ENCODE measurements at regions not wholly inside any gene's neighbourhood (a gene's known extent, or its start where the extent isn't known, plus 50 kb on each side); places are given as distances from the start of the nearest gene placed in this dataset.

DNA sequence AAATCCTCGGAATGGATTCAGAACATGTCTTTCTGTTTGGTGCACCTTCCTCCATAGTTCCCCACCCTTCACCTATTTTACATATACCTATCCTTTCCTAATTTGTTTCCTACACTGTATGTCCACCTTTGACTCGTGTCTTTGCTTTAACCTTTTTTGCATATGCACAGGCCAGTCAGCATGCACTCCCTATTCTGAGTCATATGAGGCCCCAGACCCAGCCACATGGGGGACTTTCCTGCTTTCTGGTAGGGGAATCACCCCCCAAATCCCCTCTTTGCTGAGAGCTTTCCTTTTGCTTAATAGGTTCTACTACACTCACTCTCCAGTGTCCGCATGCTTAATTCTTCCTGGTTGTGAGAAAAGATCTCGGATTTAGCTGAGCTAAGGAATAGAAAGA, 393.8 kb upstream of the IMPG1 start:
- 2% methylated on average over 4 of the region's 4 CpGs for WGBS (ENCODE audit: low lambda C conversion rate)

More for the DNA sequence above, 393.8 kb upstream of the IMPG1 start:
- Histone ChIP-seq H3K4me1 (ENCODE audit: insufficient read depth, low read length) (no peaks in the 10 kb centered on the region), H3K4me3 (replicated peaks in 1 of 3; ENCODE audit: insufficient read depth in 1 of 3, low read depth in 2 of 3, low read length in 3 of 3) (no peak overlapping the region), H3K27ac (ENCODE audit: extremely low read length, insufficient read depth, low read length) (no peak overlapping the region), H3K4me2 (ENCODE audit: low read depth, low read length) (no peak overlapping the region), H2AFZ (ENCODE audit: low read length) (no peak overlapping the region), H3K9ac (ENCODE audit: insufficient read depth, low read depth, low read length) (no peak overlapping the region), H3K9me3 (ENCODE audit: low read length) (no peaks in the 10 kb centered on the region), H3K79me2 (ENCODE audit: insufficient read depth, low read length) (no peaks in the 10 kb centered on the region), H4K20me1 (ENCODE audit: insufficient read depth, low read length) (no peaks in the 10 kb centered on the region), H3K36me3 (replicated peaks in 1 of 2; ENCODE audit: control insufficient read depth in 1 of 2, insufficient read depth in 2 of 2, low read length in 2 of 2) (no peaks in the 10 kb centered on the region), H3K27me3 (ENCODE audit: control insufficient read depth in 1 of 2, insufficient read depth in 2 of 2, low read length in 2 of 2) (no peaks in the 10 kb centered on the region; a peak in 1 of 5 replicates)
- no peak for TF ChIP-seq JUND (CRISPR knock-in tag; IDR thresholded peaks at IDR 0.05)
- TF ChIP-seq ZNF282 (IDR thresholded peaks at IDR 0.05; ENCODE audit: partially characterized antibody): no peak
- TF ChIP-seq, protein P1, sequence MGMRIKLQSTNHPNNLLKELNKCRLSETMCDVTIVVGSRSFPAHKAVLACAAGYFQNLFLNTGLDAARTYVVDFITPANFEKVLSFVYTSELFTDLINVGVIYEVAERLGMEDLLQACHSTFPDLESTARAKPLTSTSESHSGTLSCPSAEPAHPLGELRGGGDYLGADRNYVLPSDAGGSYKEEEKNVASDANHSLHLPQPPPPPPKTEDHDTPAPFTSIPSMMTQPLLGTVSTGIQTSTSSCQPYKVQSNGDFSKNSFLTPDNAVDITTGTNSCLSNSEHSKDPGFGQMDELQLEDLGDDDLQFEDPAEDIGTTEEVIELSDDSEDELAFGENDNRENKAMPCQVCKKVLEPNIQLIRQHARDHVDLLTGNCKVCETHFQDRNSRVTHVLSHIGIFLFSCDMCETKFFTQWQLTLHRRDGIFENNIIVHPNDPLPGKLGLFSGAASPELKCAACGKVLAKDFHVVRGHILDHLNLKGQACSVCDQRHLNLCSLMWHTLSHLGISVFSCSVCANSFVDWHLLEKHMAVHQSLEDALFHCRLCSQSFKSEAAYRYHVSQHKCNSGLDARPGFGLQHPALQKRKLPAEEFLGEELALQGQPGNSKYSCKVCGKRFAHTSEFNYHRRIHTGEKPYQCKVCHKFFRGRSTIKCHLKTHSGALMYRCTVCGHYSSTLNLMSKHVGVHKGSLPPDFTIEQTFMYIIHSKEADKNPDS (CRISPR knock-in tag; IDR thresholded peaks at IDR 0.05): no peak
- no peak for TF ChIP-seq ZNF530 (CRISPR knock-in tag; IDR thresholded peaks at IDR 0.05; ENCODE audit: low read depth)
- no peak for TF ChIP-seq ATAD3A (CRISPR knock-in tag; IDR thresholded peaks at IDR 0.05)
- TF ChIP-seq ZNF20 (CRISPR knock-in tag; IDR thresholded peaks at IDR 0.05): no peak
- no peak for TF ChIP-seq ZNF879 (CRISPR knock-in tag; IDR thresholded peaks at IDR 0.05)
- no peak for TF ChIP-seq EHMT2 (IDR thresholded peaks at IDR 0.05; ENCODE audit: borderline replicate concordance, low read depth, low read length)
- TF ChIP-seq MAFG (CRISPR knock-in tag; IDR thresholded peaks at IDR 0.05): no peak
- TF ChIP-seq ZBTB21 (CRISPR knock-in tag; IDR thresholded peaks at IDR 0.05): no peak
- TF ChIP-seq ZNF577 (CRISPR knock-in tag; IDR thresholded peaks at IDR 0.05; ENCODE audit: borderline replicate concordance, low read depth): no peak
- TF ChIP-seq ZKSCAN1 (IDR thresholded peaks at IDR 0.05; ENCODE audit: low read length): no peak
- no peak for TF ChIP-seq ZNF782 (CRISPR knock-in tag; IDR thresholded peaks at IDR 0.05; ENCODE audit: borderline replicate concordance)
- no peak for TF ChIP-seq CENPT (CRISPR knock-in tag; IDR thresholded peaks at IDR 0.05; ENCODE audit: low read depth)
- no peak for TF ChIP-seq POGZ (CRISPR knock-in tag; IDR thresholded peaks at IDR 0.05)
- no peak for TF ChIP-seq GFI1 (CRISPR knock-in tag; IDR thresholded peaks at IDR 0.05; ENCODE audit: borderline replicate concordance)
- no peak for TF ChIP-seq ZSCAN31 (CRISPR knock-in tag; IDR thresholded peaks at IDR 0.05; ENCODE audit: low read depth)
- TF ChIP-seq ZNF547 (CRISPR knock-in tag; IDR thresholded peaks at IDR 0.05): no peak
- no TSS peak for BruUV-seq (replicated peaks)
- FAIRE-seq (no peak), DNase-seq (ENCODE audit: low spot score) (no peak), ATAC-seq (no peak)
- ChIA-PET CTCF (ENCODE audit: low intra/inter-chr PET ratio, low total read pairs) (no interaction called here), POLR2A (no interaction called here)
- intact Hi-C loops (cut with micrococcal nuclease; ENCODE audit: unreplicated experiment): no loop called here
- in situ Hi-C loops (cut with HindIII; ENCODE audit: extremely low pct_ligation_motif_present, low pct_unique_long_range_greater_than_20kb): no loop called here

All from HepG2 (cell line).